Thoracic aorta (tissue), 2 donors: ENCODE measurements at regions not wholly inside any gene's neighbourhood (a gene's known extent, or its start where the extent isn't known, plus 50 kb on each side); places are given as distances from the start of the nearest gene placed in this dataset.

Experiments
- ATAC-seq: fragments of 150-250 bp; one replicate; pipeline ENCODE4 v1.8.0; 2017; ENCODE audit warnings: low read depth; ENCODE audit not compliant: insufficient number of reproducible peaks, low FRiP score
- DNase-seq: peaks from one replicate; pipeline ENCODE4 v3.0.0-alpha.2; 2020; ENCODE audit warnings: low spot score
- H3K27ac ChIP-seq, 2 donors: fragments of 200-600 bp; sonication (generic); 1 replicate in 1 of 2; 2 replicates in 1 of 2; pipeline ENCODE4 v1.5.1; 2016; ENCODE audit warnings: mild to moderate bottlenecking in 2 of 2, moderate library complexity in 2 of 2
- H3K27me3 ChIP-seq: fragments of 200-600 bp; sonication (generic); replicated peaks from 2 replicates; pipeline ENCODE4 v1.6.0; 2016; ENCODE audit warnings: mild to moderate bottlenecking; ENCODE audit not compliant: insufficient read depth
- H3K36me3 ChIP-seq: fragments of 200-600 bp; sonication (generic); one replicate; pipeline ENCODE4 v1.5.1; 2016
- H3K4me1 ChIP-seq, 2 donors: fragments of 200-600 bp; sonication (generic); 1 replicate in 1 of 2; 2 replicates in 1 of 2; pipeline versions ENCODE4 v1.5.1 to v1.6.0; 2016; ENCODE audit warnings: low read depth in 2 of 2, mild to moderate bottlenecking in 1 of 2; ENCODE audit not compliant: control insufficient read depth in 1 of 2
- H3K4me3 ChIP-seq: fragments of 200-600 bp; sonication (generic); 2 replicates; pipeline ENCODE4 v1.5.1; 2016; ENCODE audit warnings: mild to moderate bottlenecking
- H3K9me3 ChIP-seq: fragments of 200-600 bp; sonication (generic); 2 replicates; pipeline ENCODE4 v1.5.1; 2016
- TF ChIP-seq, protein P1 (sequence below): fragments of 200-600 bp; sonication (generic); IDR thresholded peaks from one replicate; pipeline ENCODE4 v1.5.1; 2019; ENCODE audit warnings: antibody characterized with exemption

DNA sequence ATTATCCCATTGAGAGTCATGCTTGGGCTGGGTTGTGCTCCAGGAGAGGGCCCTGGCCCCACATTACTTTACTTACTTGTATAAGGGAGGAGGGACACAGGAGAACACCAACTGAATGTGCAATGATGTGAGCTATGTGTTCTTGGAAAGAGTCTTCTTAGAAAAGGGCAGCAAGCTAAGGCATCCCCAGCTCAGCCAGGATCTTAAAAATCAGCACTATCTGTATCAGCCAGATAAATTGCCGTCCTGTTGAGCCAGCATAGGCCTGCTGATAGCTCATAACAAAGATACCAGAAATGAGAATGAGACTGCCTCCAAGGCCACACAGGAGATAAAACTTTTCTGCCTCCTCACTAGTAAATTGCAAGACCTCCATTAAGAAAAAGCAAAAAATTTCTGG, 357.5 kb downstream of the CAAP1 start:
- no peak overlapping the region for H3K27ac ChIP-seq
- H3K4me1 ChIP-seq: no peaks in the 10 kb centered on the region
- TF ChIP-seq, protein P1, sequence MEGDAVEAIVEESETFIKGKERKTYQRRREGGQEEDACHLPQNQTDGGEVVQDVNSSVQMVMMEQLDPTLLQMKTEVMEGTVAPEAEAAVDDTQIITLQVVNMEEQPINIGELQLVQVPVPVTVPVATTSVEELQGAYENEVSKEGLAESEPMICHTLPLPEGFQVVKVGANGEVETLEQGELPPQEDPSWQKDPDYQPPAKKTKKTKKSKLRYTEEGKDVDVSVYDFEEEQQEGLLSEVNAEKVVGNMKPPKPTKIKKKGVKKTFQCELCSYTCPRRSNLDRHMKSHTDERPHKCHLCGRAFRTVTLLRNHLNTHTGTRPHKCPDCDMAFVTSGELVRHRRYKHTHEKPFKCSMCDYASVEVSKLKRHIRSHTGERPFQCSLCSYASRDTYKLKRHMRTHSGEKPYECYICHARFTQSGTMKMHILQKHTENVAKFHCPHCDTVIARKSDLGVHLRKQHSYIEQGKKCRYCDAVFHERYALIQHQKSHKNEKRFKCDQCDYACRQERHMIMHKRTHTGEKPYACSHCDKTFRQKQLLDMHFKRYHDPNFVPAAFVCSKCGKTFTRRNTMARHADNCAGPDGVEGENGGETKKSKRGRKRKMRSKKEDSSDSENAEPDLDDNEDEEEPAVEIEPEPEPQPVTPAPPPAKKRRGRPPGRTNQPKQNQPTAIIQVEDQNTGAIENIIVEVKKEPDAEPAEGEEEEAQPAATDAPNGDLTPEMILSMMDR: no peak
- H3K36me3 ChIP-seq: no peaks in the 10 kb centered on the region
- ATAC-seq: no peak
- H3K27me3 ChIP-seq: no peaks in the 10 kb centered on the region
- DNase-seq: no peak
- H3K9me3 ChIP-seq: no peaks in the 10 kb centered on the region
- no peak overlapping the region for H3K4me3 ChIP-seq

DNA sequence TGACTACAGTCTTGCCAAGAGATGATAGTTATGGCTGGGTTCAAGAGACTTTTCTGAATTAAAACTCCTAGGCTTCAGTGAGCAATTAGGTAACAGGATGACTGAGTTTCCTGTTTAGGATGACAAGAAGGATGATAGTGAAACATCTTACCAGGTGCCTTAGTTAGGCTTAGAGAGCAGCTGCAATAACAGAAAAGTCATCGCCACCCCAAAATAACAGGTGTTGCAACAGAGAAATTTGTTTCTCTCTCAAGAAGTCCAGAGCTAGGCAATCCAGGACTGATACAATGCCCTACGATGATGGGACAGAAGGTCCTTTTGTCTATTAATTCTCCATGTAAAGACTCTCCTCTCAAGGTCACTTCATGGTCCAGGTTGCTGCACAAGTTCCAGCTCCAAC, 361.8 kb downstream of the CAAP1 start:
- no peaks in the 10 kb centered on the region for H3K4me1 ChIP-seq
- TF ChIP-seq, protein P1: no peak
- H3K9me3 ChIP-seq: no peaks in the 10 kb centered on the region
- no peaks in the 10 kb centered on the region for H3K27me3 ChIP-seq
- no peak overlapping the region for H3K4me3 ChIP-seq
- DNase-seq (no peak), ATAC-seq (no peak)
- H3K36me3 ChIP-seq: no peaks in the 10 kb centered on the region
- no peak overlapping the region for H3K27ac ChIP-seq

DNA sequence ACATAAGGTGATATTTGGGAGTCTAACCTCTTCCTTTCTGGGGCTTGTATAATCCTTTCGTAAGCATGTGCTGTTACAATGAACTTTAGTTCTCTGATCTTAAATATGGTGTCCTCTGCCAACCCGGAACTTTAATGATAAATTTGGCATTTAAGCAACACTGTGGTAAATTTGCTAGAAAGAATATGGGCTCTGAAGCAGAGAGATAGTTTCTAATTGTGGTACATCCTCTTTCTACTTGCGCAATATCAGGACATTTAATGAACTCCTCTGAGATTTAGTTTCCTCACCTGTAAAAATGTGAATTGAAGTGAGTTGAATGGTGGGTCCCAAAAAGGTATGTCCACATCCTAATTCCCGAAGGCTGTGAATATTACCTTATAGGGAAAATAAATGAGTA, 364.7 kb downstream of the CAAP1 start:
- ATAC-seq (no peak), DNase-seq (no peak)
- Histone ChIP-seq H3K27me3 (no peaks in the 10 kb centered on the region), H3K4me1 (peaks cover 19 to 24% of the 10 kb centered on the region in 2 donors), H3K9me3 (no peaks in the 10 kb centered on the region), H3K36me3 (no peaks in the 10 kb centered on the region), H3K27ac (no peak overlapping the region), H3K4me3 (no peak overlapping the region)
- TF ChIP-seq, protein P1: no peak

GRCh38 chr9:26524267-26524666, 368.3 kb downstream of the CAAP1 start:
- TF ChIP-seq, protein P1: no peak
- no peaks in the 10 kb centered on the region for H3K36me3 ChIP-seq
- peak; percentile 32 for DNase-seq

DNA sequence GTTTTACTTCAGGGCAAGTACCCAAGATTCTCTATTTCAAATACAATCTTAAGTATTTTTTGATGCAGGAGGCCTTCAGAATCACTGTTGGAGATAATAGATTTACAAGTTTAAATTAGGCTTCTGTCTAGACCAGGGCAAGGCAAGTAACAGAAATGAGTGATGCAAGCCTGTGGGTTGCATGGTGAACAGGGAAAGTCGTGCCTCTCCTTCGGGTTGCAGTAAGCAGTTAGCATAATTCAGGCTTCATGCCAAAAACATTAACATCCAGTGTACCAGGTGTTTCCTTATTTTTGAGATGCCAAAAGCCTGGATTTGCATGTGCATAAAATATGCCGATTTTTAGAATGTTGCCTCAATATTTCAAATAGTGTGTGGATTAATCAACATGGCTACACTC, 369.0 kb downstream of the CAAP1 start:
- Histone ChIP-seq H3K4me1 (peaks cover 19 to 27% of the 10 kb centered on the region in 2 donors), H3K27ac (no peak overlapping the region), H3K4me3 (no peak overlapping the region), H3K9me3 (no peaks in the 10 kb centered on the region), H3K27me3 (no peaks in the 10 kb centered on the region), H3K36me3 (no peaks in the 10 kb centered on the region)
- TF ChIP-seq, protein P1: no peak
- DNase-seq (no peak), ATAC-seq (no peak)

More at GRCh38 chr9:26524267-26524666, 368.3 kb downstream of the CAAP1 start:
- Histone ChIP-seq H3K27me3 (no peaks in the 10 kb centered on the region), H3K4me3 (no peak overlapping the region), H3K9me3 (no peaks in the 10 kb centered on the region), H3K27ac (no peak overlapping the region), H3K4me1 (peaks cover 19 to 27% of the 10 kb centered on the region in 2 donors)
- peak; percentile 70 for ATAC-seq
